NCI-H2107 treated with DMSO at 0.1 percent for 48 hours (cell line): ENCODE measurements at regions not wholly inside any gene's neighbourhood (a gene's known extent, or its start where the extent isn't known, plus 50 kb on each side); places are given as distances from the start of the nearest gene placed in this dataset.

ENCODE experiments used
- DNase-seq: peaks from one replicate; lab custom pipeline; 2025; ENCODE audit not compliant: unreplicated experiment; lab: John Stamatoyannopoulos, UW

GRCh38 chr11:128330203-128330602 is 257.2 kb downstream of the ETS1 start:
- no peak for DNase-seq

- no peak for DNase-seq
Observed at GRCh38 chr11:128328955-128329551, 258.3 kb downstream of the ETS1 start.

DNA sequence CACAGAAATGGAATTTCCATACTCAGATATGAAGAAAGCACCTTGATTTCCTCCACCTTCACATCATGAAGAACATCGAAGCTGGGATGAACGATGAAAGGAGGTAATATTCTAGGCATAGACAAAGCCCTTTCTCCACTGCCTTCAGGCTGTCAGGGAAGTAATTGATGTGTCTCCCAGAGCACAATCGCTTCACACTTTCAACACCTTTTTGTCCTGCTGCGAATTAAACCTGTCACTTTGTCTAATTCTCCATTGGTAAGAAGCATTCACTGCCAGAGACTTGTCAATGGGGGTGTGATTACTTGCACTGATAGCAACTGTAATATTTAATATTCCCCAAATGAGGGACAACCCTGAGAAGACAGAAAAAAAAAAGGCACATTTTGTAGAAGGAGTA is 260.1 kb downstream of the ETS1 start:
- no peak for DNase-seq

- DNase-seq, result no peak
Observed at GRCh38 chr11:128326791-128327190, 260.6 kb downstream of the ETS1 start.

DNA sequence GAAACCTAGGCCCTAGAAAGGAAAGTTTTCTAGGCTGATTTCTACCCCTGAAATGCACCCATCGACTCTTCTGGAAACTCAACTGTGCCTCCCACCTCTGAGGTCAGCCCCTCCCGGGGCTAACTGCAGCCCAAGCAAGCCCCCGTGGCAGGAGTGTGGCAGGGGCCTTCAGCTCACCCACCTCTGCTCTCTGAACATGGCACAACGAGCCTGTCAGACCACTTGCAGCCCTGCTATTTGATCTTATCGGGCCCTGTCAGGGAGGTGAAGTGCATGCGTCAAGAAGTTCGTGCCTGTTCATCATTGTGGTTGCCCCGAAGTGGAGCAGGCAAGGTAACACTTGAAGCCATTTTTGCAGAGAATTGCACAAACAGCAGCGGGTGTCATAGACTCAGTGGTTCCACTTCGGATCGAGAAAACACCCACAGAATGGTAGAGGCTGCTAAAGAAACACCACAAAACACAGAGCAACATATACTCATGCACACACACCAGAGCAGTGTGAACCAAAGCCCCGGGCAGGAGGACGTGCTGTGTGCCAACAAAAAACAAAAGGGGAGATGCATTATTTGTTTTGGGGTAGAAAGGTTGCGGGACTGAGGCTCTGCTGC is 262.7 kb downstream of the ETS1 start:
- DNase-seq, result no peak

DNA sequence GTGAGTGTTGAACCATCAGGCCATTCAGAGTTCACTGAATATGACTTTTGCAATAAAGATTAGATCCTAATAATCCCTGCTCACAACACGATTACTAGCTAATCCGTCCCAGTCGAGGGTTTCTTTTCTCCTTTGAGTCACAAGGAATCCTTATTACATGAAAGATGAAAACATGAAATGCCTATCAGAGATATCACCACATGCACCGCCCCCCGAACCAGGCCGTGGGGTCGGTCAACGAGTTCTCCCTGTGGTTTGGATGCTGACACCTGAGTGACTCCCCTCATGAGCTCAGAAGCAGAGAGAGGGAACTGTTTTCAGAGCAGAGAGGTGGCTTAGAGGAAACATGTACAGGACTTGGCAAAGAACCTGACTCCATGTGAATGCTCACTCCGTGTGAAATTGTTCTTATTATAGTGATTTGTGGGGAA is 263.3 kb downstream of the ETS1 start:
- DNase-seq, result no peak

GRCh38 chr11:128323381-128323780 is 264.0 kb downstream of the ETS1 start:
- DNase-seq, result no peak

- DNase-seq, result no peak
Observed at GRCh38 chr11:128318856-128319474, 268.4 kb downstream of the ETS1 start.

- no peak for DNase-seq
Observed at GRCh38 chr11:128316541-128317227, 270.7 kb downstream of the ETS1 start.

- no peak for DNase-seq
Observed at GRCh38 chr11:128315933-128316332, 271.4 kb downstream of the ETS1 start.

GRCh38 chr11:128313931-128314330 is 273.4 kb downstream of the ETS1 start:
- DNase-seq, result no peak

DNA sequence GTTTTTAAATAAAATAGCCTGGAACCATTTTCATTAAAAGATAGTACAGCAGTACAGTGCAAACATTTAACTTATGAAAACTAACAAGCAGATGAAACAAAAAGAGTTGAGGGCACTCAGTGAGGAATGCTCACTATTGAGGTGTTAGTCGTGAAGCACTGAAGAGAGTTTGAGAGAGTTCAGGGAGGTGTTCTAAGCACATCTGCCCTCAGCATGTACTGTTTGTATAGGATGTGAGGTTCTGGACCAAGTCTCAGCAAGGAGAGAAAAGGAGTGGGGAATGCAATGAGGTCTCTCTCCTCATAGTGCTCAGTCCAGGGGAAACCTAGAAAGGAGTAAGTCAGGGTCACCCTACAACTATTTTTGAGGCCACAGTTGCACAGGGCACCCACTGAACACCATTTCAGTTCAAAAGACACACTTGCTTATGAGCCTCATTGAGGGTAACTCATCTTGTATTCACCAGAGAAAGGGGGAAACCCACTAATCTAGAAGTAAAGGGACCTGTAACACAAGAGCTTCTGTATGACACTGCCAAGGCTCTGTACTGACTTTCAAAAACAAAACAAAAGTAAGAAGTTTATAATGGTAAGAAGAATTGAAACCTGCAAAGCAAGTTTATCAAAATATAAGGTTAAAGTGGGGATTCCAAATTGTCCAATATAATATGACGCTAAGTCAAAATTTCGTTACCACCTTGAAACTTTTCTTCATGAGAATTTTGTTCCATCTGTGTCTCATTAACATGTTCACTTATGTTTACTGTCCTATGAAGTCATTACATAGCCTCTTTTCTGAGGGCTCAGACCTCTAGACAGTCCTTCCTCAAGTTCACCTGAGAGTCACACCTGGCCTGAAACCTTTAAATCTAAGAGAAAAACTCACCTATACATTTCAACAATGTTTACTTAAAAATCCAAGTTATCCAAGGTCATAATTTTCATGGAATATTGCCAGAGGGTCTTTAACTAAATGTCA is 275.3 kb downstream of the ETS1 start:
- no peak for DNase-seq

- no peak for DNase-seq
Observed at GRCh38 chr11:128310676-128311445, 276.5 kb downstream of the ETS1 start.

GRCh38 chr11:128310005-128310404 is 277.4 kb downstream of the ETS1 start:
- DNase-seq, result no peak

DNA sequence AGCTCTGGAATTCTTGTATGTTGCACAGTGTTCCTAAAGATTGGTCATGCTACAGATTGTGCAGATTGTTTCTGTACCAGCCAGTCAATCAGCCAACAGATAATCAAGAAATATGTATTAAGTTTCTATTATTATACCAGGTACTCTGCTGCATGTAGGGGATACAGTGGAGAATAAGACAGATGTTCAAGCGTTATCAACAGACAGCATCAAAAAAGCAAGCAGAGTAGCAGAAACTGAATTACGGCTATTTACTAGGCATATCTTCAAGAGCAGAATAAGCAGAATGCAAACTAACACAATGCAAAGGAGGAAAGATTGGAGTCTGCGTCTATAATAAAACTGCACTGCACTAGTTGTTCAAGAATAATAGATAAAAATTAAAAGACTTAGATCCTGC is 278.6 kb downstream of the ETS1 start:
- DNase-seq, result no peak

GRCh38 chr11:128305588-128305987 is 281.8 kb downstream of the ETS1 start:
- no peak for DNase-seq

DNA sequence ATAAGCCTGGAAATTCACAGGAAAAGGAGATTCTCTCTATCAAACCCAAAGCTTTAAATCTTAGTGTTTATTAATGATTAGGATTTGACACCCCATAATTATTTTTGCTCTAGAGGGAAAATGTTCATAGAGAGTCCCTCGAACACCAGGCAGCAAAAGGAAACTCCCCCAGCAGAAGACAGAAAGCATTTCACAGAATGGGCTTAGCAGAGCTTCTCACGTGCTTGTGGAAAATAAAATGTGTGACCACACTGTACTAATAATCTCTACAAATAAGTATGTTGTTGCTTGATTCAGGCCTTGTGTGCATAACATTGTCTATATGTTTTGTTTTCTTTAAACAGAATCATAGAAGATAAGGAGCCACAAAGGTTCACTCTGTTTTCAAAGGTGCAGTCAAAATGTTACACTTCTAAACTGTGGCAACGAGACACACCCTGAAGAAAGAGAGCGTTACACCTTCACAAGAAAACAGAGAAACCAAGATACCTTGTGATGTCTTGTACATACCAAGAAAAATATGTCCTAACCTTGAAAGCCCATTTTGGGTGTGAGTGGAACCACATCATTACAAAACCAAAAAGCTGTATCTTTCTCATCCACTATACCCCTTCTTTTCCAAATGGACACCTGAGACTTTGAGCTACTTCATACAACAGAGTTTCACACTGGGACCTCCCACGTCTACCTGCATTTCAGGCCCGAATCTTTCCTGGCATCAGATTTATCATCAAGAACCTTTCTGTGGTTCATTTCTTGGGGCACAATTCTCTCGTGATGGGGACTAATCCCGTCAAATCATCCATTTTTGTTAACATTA is 282.5 kb downstream of the ETS1 start:
- DNase-seq, result no peak

- DNase-seq, result no peak
Observed at GRCh38 chr11:128304116-128304515, 283.2 kb downstream of the ETS1 start.

DNA sequence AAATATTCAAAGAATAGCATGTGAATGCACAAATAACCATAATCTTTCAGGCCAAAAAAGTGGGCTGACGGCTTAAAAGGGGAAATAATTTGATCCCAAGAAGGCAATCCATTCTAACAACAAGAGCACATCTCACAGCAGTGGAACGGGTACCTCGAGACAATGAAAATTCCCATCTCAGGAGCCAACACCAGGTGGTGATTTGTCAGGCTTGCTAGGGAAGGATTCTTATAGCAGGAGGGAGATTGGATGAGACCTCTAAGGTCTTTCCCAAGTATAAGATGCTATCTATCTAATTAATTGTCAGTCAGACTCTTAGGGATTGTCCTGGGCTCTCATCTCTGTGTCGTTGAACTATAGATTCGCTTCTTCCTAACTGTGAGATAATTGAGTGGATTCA is 284.0 kb downstream of the ETS1 start:
- DNase-seq, result no peak
